NT2/D1 (cell line): ENCODE measurements at regions not wholly inside any gene's neighbourhood (a gene's known extent, or its start where the extent isn't known, plus 50 kb on each side); places are given as distances from the start of the nearest gene placed in this dataset.

Experiments
- SUZ12 ChIP-seq: IDR thresholded peaks from 2 replicates; pipeline ENCODE4 v1.6.1; 2011; ENCODE audit not compliant: insufficient read length, insufficient read depth; ENCODE audit errors: extremely low read depth
- YY1 ChIP-seq: IDR thresholded peaks from 2 replicates; pipeline ENCODE4 v1.6.1; 2011; ENCODE audit not compliant: insufficient read length, insufficient read depth
- ZNF274 ChIP-seq: IDR thresholded peaks from 2 replicates; pipeline ENCODE4 v1.6.1; 2011; ENCODE audit warnings: mild to moderate bottlenecking, low read depth, low read length

DNA sequence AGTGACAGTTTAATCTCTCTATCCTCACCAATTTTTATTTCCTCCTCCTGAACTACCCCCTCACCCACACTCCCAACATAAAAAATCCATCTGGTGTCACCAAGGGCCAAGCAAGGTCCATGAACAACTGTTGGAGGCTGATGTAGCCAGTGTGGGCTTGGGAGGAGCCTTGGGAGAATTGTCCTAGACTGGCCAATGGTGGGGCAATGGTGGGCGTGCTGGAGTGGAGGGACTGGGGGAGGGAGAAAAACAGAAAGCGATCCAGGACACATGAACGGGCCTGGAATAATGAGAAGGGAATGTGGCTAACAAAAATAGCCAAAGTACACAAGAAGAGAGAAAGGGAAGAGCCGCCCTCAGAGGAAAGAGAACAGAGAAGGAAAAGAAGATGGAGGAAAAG is 272.6 kb downstream of the ENC1 start:
- TF ChIP-seq YY1 (no peak), SUZ12 (no peak), ZNF274 (no peak)
